ENCODE measurements at regions not wholly inside any gene's neighbourhood (a gene's known extent, or its start where the extent isn't known, plus 50 kb on each side); places are given as distances from the start of the nearest gene placed in this dataset.

- DNase-seq: no peak
Measured at GRCh38 chr5:105475401-105475800, 1912.8 kb upstream of the NUDT12 start.

- DNase-seq: no peak
Measured at GRCh38 chr5:105462377-105462776, 1899.8 kb upstream of the NUDT12 start.

GRCh38 chr5:105460721-105461120, 1898.1 kb upstream of the NUDT12 start:
- DNase-seq: no peak

GRCh38 chr5:105453216-105453807, 1890.7 kb upstream of the NUDT12 start:
- no peak for DNase-seq

GRCh38 chr5:105448271-105448670, 1885.7 kb upstream of the NUDT12 start:
- no peak for DNase-seq

- no peak for DNase-seq
Measured at GRCh38 chr5:105430516-105430915, 1867.9 kb upstream of the NUDT12 start.

- DNase-seq: no peak
Measured at GRCh38 chr5:105428451-105429380, 1866.1 kb upstream of the NUDT12 start.

GRCh38 chr5:105414067-105414466, 1851.5 kb upstream of the NUDT12 start:
- no peak for DNase-seq

- DNase-seq: no peak
Measured at GRCh38 chr5:105413406-105413990, 1850.9 kb upstream of the NUDT12 start.

- DNase-seq: no peak
Measured at GRCh38 chr5:105409695-105410094, 1847.1 kb upstream of the NUDT12 start.

- DNase-seq: no peak
Measured at GRCh38 chr5:105407200-105407599, 1844.6 kb upstream of the NUDT12 start.

- DNase-seq: no peak
Measured at GRCh38 chr5:105397749-105398148, 1835.2 kb upstream of the NUDT12 start.

GRCh38 chr5:105392710-105393149, 1830.1 kb upstream of the NUDT12 start:
- no peak for DNase-seq

- no peak for DNase-seq
Measured at GRCh38 chr5:105392122-105392709, 1829.6 kb upstream of the NUDT12 start.

GRCh38 chr5:105380126-105380525, 1817.5 kb upstream of the NUDT12 start:
- DNase-seq: no peak

- DNase-seq: no peak
Measured at GRCh38 chr5:105371169-105371568, 1808.6 kb upstream of the NUDT12 start.

GRCh38 chr5:105350486-105351140, 1788.0 kb upstream of the NUDT12 start:
- DNase-seq: no peak

GRCh38 chr5:105331558-105331957, 1769.0 kb upstream of the NUDT12 start:
- DNase-seq: no peak

- DNase-seq: no peak
Measured at GRCh38 chr5:105330185-105330584, 1767.6 kb upstream of the NUDT12 start.

- no peak for DNase-seq
Measured at GRCh38 chr5:105304859-105305258, 1742.3 kb upstream of the NUDT12 start.

GRCh38 chr5:105288946-105289345, 1726.4 kb upstream of the NUDT12 start:
- DNase-seq: no peak

GRCh38 chr5:105283134-105283533, 1720.5 kb upstream of the NUDT12 start:
- no peak for DNase-seq

GRCh38 chr5:105274079-105274478, 1711.5 kb upstream of the NUDT12 start:
- DNase-seq: no peak
